Activated T-cell treated with anti-CD3 and anti-CD28 coated beads, Interleukin-2, amount 50 U/mL, for 72 hours (primary cell): ENCODE measurements at regions not wholly inside any gene's neighbourhood (a gene's known extent, or its start where the extent isn't known, plus 50 kb on each side); places are given as distances from the start of the nearest gene placed in this dataset.
"Not testable (repeated sequence)": the region's sequence is repeated elsewhere in the genome, so short reads cannot be mapped to it uniquely, and the experiment has no call there.

Experiments used
- ATAC-seq, 2 donors: fragments of 150-1000 bp; cut with Tn5 transposase; replicated peaks in 1 of 2; 2 replicates each; pipeline ENCODE4 v1.10.0; 2021; ENCODE audit warnings: moderate library complexity in 2 of 2, mild to moderate bottlenecking in 1 of 2
- DNase-seq, 2 donors: peaks; one replicate each; pipeline ENCODE4 v3.0.0; 2021 to 2022; ENCODE audit warnings: mixed read lengths in 1 of 2
- H3K27ac Mint-ChIP-seq: one replicate; pipeline ENCODE4 v1.8.0; 2022; ENCODE audit warnings: mild to moderate bottlenecking, moderate library complexity, mixed read lengths
- H3K27me3 Mint-ChIP-seq: one replicate; pipeline ENCODE4 v1.8.0; 2022; ENCODE audit warnings: low read depth, mixed read lengths
- H3K36me3 Mint-ChIP-seq, 2 donors: one replicate each; pipeline ENCODE4 v1.8.0; 2022; ENCODE audit warnings: mixed read lengths in 2 of 2, mild to moderate bottlenecking in 1 of 2; ENCODE audit not compliant: insufficient read depth in 2 of 2
- H3K4me1 Mint-ChIP-seq: one replicate; pipeline ENCODE4 v1.8.0; 2022; ENCODE audit warnings: low read depth, mixed read lengths
- H3K4me3 Mint-ChIP-seq, 2 donors: one replicate each; pipeline ENCODE4 v1.8.0; 2022; ENCODE audit warnings: mild to moderate bottlenecking in 2 of 2, mixed read lengths in 2 of 2, moderate library complexity in 2 of 2
- H3K9me3 Mint-ChIP-seq, 2 donors: one replicate each; pipeline ENCODE4 v1.8.0; 2022; ENCODE audit warnings: mixed read lengths in 2 of 2

GRCh38 chr2:47279525-47279924 is 89.6 kb upstream of the EPCAM start:
- not testable (repeated sequence) for H3K27me3 Mint-ChIP-seq, ATAC-seq, H3K4me3 Mint-ChIP-seq, H3K27ac Mint-ChIP-seq, H3K9me3 Mint-ChIP-seq, DNase-seq, H3K36me3 Mint-ChIP-seq, H3K4me1 Mint-ChIP-seq

GRCh38 chr2:47277987-47278386 is 91.1 kb upstream of the EPCAM start:
- no peaks in the 10 kb centered on the region for H3K27me3 Mint-ChIP-seq
- ATAC-seq: no peak
- H3K4me1 Mint-ChIP-seq: no peaks in the 10 kb centered on the region
- no peak for DNase-seq
- H3K9me3 Mint-ChIP-seq: no peaks in the 10 kb centered on the region
- H3K36me3 Mint-ChIP-seq: no peaks in the 10 kb centered on the region
- H3K27ac Mint-ChIP-seq: no peak overlapping the region
- H3K4me3 Mint-ChIP-seq: no peak overlapping the region

GRCh38 chr2:47277187-47277586 is 91.9 kb upstream of the EPCAM start:
- H3K9me3 Mint-ChIP-seq: no peaks in the 10 kb centered on the region

GRCh38 chr2:47276061-47276460 is 93.0 kb upstream of the EPCAM start:
- DNase-seq (no peak), ATAC-seq (no peak)
- Mint-ChIP-seq H3K4me1 (no peaks in the 10 kb centered on the region), H3K27ac (no peak overlapping the region), H3K27me3 (no peaks in the 10 kb centered on the region), H3K36me3 (no peaks in the 10 kb centered on the region), H3K4me3 (no peak overlapping the region), H3K9me3 (no peaks in the 10 kb centered on the region)

More at GRCh38 chr2:47277187-47277586, 91.9 kb upstream of the EPCAM start:
- DNase-seq (no peak), ATAC-seq (no peak)
- no peaks in the 10 kb centered on the region for H3K27me3 Mint-ChIP-seq
- H3K4me1 Mint-ChIP-seq: no peaks in the 10 kb centered on the region
- no peaks in the 10 kb centered on the region for H3K36me3 Mint-ChIP-seq
- no peak overlapping the region for H3K4me3 Mint-ChIP-seq
- H3K27ac Mint-ChIP-seq: no peak overlapping the region

- DNase-seq (no peak), ATAC-seq (no peak)
- Mint-ChIP-seq H3K9me3 (no peaks in the 10 kb centered on the region), H3K27me3 (no peaks in the 10 kb centered on the region), H3K4me3 (no peak overlapping the region), H3K4me1 (no peaks in the 10 kb centered on the region), H3K27ac (no peak overlapping the region), H3K36me3 (no peaks in the 10 kb centered on the region)
These were observed 94.9 kb upstream of the EPCAM start for GRCh38 chr2:47274054-47274782.

- Mint-ChIP-seq H3K27me3 (no peaks in the 10 kb centered on the region), H3K9me3 (no peaks in the 10 kb centered on the region), H3K4me1 (no peaks in the 10 kb centered on the region), H3K36me3 (no peaks in the 10 kb centered on the region), H3K27ac (no peak overlapping the region), H3K4me3 (no peak overlapping the region)
- ATAC-seq (no peak), DNase-seq (no peak)
These were observed 96.0 kb upstream of the EPCAM start for GRCh38 chr2:47272905-47273758.

- ATAC-seq (peak; percentile 91), DNase-seq (peak; percentile 55 to 73)
- no peaks in the 10 kb centered on the region for H3K36me3 Mint-ChIP-seq
- no peaks in the 10 kb centered on the region for H3K4me1 Mint-ChIP-seq
- no peaks in the 10 kb centered on the region for H3K9me3 Mint-ChIP-seq
- H3K27me3 Mint-ChIP-seq: no peaks in the 10 kb centered on the region
- peak overlapping the region; percentile 77 to 83 for H3K4me3 Mint-ChIP-seq
- no peak overlapping the region for H3K27ac Mint-ChIP-seq
These were observed 95.9 kb upstream of the CALM2 start for GRCh38 chr2:47272031-47272864.

- DNase-seq: no peak
- Mint-ChIP-seq H3K36me3 (no peaks in the 10 kb centered on the region), H3K27ac (no peak overlapping the region), H3K4me3 (peak overlapping the region; percentile 3 to 83), H3K9me3 (no peaks in the 10 kb centered on the region), H3K4me1 (no peaks in the 10 kb centered on the region), H3K27me3 (no peaks in the 10 kb centered on the region)
- no peak for ATAC-seq
These were observed 95.0 kb upstream of the CALM2 start for GRCh38 chr2:47271054-47272000.

- Mint-ChIP-seq H3K27ac (no peak overlapping the region), H3K27me3 (no peaks in the 10 kb centered on the region), H3K4me1 (no peaks in the 10 kb centered on the region), H3K36me3 (no peaks in the 10 kb centered on the region), H3K4me3 (no peak overlapping the region), H3K9me3 (no peaks in the 10 kb centered on the region)
- no peak for DNase-seq
- ATAC-seq: no peak
These were observed 94.1 kb upstream of the CALM2 start for GRCh38 chr2:47270421-47270820.

- Mint-ChIP-seq H3K36me3 (no peaks in the 10 kb centered on the region), H3K4me3 (no peak overlapping the region), H3K27ac (no peak overlapping the region), H3K4me1 (no peaks in the 10 kb centered on the region), H3K27me3 (no peaks in the 10 kb centered on the region), H3K9me3 (no peaks in the 10 kb centered on the region)
- ATAC-seq (no peak), DNase-seq (no peak)
These were observed 93.3 kb upstream of the CALM2 start for GRCh38 chr2:47269316-47270232.

- Mint-ChIP-seq H3K36me3 (no peaks in the 10 kb centered on the region), H3K4me1 (no peaks in the 10 kb centered on the region), H3K27ac (no peak overlapping the region), H3K9me3 (no peaks in the 10 kb centered on the region), H3K27me3 (no peaks in the 10 kb centered on the region), H3K4me3 (no peak overlapping the region)
- ATAC-seq (no peak), DNase-seq (no peak)
These were observed 91.4 kb upstream of the CALM2 start for GRCh38 chr2:47267711-47268086.
